ENCODE measurements at regions not wholly inside any gene's neighbourhood (a gene's known extent, or its start where the extent isn't known, plus 50 kb on each side); places are given as distances from the start of the nearest gene placed in this dataset.
"Not testable (repeated sequence)": the region's sequence is repeated elsewhere in the genome, so short reads cannot be mapped to it uniquely, and the experiment has no call there.

- H3K9me3 ChIP-seq = no peaks in the 10 kb centered on the region
- ATAC-seq = no peak
- TF ChIP-seq CTCF (IDR thresholded peaks at IDR 0.05) = no peak
- no peak for DNase-seq
- intact Hi-C loops (cut with DNase I) = no loop called here
- no peaks in the 10 kb centered on the region for H3K4me1 ChIP-seq
- H3K4me3 ChIP-seq = no peak overlapping the region
- no peak overlapping the region for H3K27ac ChIP-seq
- no peaks in the 10 kb centered on the region for H3K27me3 ChIP-seq
- H3K36me3 ChIP-seq = no peaks in the 10 kb centered on the region
Observed at GRCh38 chr2:193462411-193462810, 1267.7 kb upstream of the TMEFF2 start.

- no peaks in the 10 kb centered on the region for H3K36me3 ChIP-seq
- no peaks in the 10 kb centered on the region for H3K27me3 ChIP-seq
- intact Hi-C loops (cut with DNase I) = no loop called here
- H3K27ac ChIP-seq = no peak overlapping the region
- H3K9me3 ChIP-seq = no peaks in the 10 kb centered on the region
- TF ChIP-seq CTCF (IDR thresholded peaks at IDR 0.05) = no peak
- H3K4me1 ChIP-seq = no peaks in the 10 kb centered on the region
- no peak overlapping the region for H3K4me3 ChIP-seq
- ATAC-seq (no peak), DNase-seq (no peak)
Observed at GRCh38 chr2:193461431-193461934, 1266.8 kb upstream of the TMEFF2 start.

- intact Hi-C loops (cut with DNase I) = no loop called here
- DNase-seq = no peak
- Histone ChIP-seq H3K27me3 (no peaks in the 10 kb centered on the region), H3K4me3 (no peak overlapping the region), H3K36me3 (no peaks in the 10 kb centered on the region), H3K4me1 (no peaks in the 10 kb centered on the region), H3K27ac (no peak overlapping the region), H3K9me3 (no peaks in the 10 kb centered on the region)
- no peak for TF ChIP-seq CTCF (IDR thresholded peaks at IDR 0.05)
- no peak for ATAC-seq
Observed at GRCh38 chr2:193446967-193447366, 1252.2 kb upstream of the TMEFF2 start.

- no peak for TF ChIP-seq CTCF (IDR thresholded peaks at IDR 0.05)
- DNase-seq (no peak), ATAC-seq (no peak)
- H3K27ac ChIP-seq = no peak overlapping the region
- H3K4me1 ChIP-seq = no peaks in the 10 kb centered on the region
- no peak overlapping the region for H3K4me3 ChIP-seq
- no peaks in the 10 kb centered on the region for H3K9me3 ChIP-seq
- no peaks in the 10 kb centered on the region for H3K27me3 ChIP-seq
- intact Hi-C loops (cut with DNase I) = no loop called here
- no peaks in the 10 kb centered on the region for H3K36me3 ChIP-seq
Observed at GRCh38 chr2:193442293-193442692, 1247.6 kb upstream of the TMEFF2 start.

- Histone ChIP-seq H3K4me3 (no peak overlapping the region), H3K36me3 (no peaks in the 10 kb centered on the region), H3K4me1 (no peaks in the 10 kb centered on the region), H3K27ac (no peak overlapping the region), H3K9me3 (peaks cover 0 to 3% of the 10 kb centered on the region in 2 donors), H3K27me3 (no peaks in the 10 kb centered on the region)
- intact Hi-C loops (cut with DNase I) = no loop called here
- DNase-seq (no peak), ATAC-seq (no peak)
- no peak for TF ChIP-seq CTCF (IDR thresholded peaks at IDR 0.05)
Observed at GRCh38 chr2:193428336-193428818, 1233.6 kb upstream of the TMEFF2 start.

GRCh38 chr2:193412368-193412767 is 1217.6 kb upstream of the TMEFF2 start:
- intact Hi-C loops (cut with DNase I); DNase-seq; ATAC-seq; H3K4me3 ChIP-seq; H3K36me3 ChIP-seq; H3K27me3 ChIP-seq; H3K27ac ChIP-seq; H3K4me1 ChIP-seq: not testable (repeated sequence)
- H3K9me3 ChIP-seq = peaks cover 0 to 24% of the 10 kb centered on the region in 2 donors

Measured in left lung (tissue), 4 donors.